ENCODE measurements at regions not wholly inside any gene's neighbourhood (a gene's known extent, or its start where the extent isn't known, plus 50 kb on each side); places are given as distances from the start of the nearest gene placed in this dataset.

GRCh38 chr18:37874721-37875120 is 309.1 kb upstream of the CELF4 start:
- H3K9me3 Mint-ChIP-seq, result peaks cover 14% of the 10 kb centered on the region
- peaks cover 2% of the 10 kb centered on the region for H3K27me3 Mint-ChIP-seq (ENCODE audit: insufficient read depth)
- no peak for DNase-seq
- Histone ChIP-seq H3K36me3 (ENCODE audit: control insufficient read depth, insufficient read depth, low read length) (no peaks in the 10 kb centered on the region), H3K27ac (ENCODE audit: low read depth, low read length) (no peak overlapping the region), H3K9me3 (ENCODE audit: control insufficient read depth, low read length) (no peaks in the 10 kb centered on the region), H3K4me1 (ENCODE audit: control insufficient read depth, insufficient read depth, low read length) (peaks cover 9% of the 10 kb centered on the region), H3K4me3 (ENCODE audit: low read length) (no peak overlapping the region), H3K9ac (ENCODE audit: extremely low read depth, low read length, poor library complexity, severe bottlenecking) (no peak overlapping the region), H3K27me3 (ENCODE audit: control insufficient read depth, insufficient read depth, low read length, poor library complexity, severe bottlenecking) (no peaks in the 10 kb centered on the region)
- no peak overlapping the region for H3K4me3 Mint-ChIP-seq
- no peaks in the 10 kb centered on the region for H3K36me3 Mint-ChIP-seq (ENCODE audit: low read depth)
- WGBS, 2 experiments (ENCODE audit: insufficient coverage in 1 of 2, insufficient read length in 1 of 2), result 89 to 97% methylated on average over 1 of the region's 1 CpG
- H3K27ac Mint-ChIP-seq, result no peak overlapping the region
- no peak for TF ChIP-seq CTCF (conservative IDR thresholded peaks at IDR 0.05)
- H3K4me1 Mint-ChIP-seq, result peaks cover 13% of the 10 kb centered on the region

GRCh38 chr18:37873416-37873815 is 307.8 kb upstream of the CELF4 start:
- Histone ChIP-seq H3K9me3 (ENCODE audit: control insufficient read depth, low read length) (no peaks in the 10 kb centered on the region), H3K27ac (ENCODE audit: low read depth, low read length) (no peak overlapping the region), H3K9ac (ENCODE audit: extremely low read depth, low read length, poor library complexity, severe bottlenecking) (no peak overlapping the region), H3K36me3 (ENCODE audit: control insufficient read depth, insufficient read depth, low read length) (no peaks in the 10 kb centered on the region), H3K4me3 (ENCODE audit: low read length) (no peak overlapping the region), H3K27me3 (ENCODE audit: control insufficient read depth, insufficient read depth, low read length, poor library complexity, severe bottlenecking) (no peaks in the 10 kb centered on the region), H3K4me1 (ENCODE audit: control insufficient read depth, insufficient read depth, low read length) (peaks cover 9% of the 10 kb centered on the region)
- H3K4me3 Mint-ChIP-seq, result no peak overlapping the region
- H3K9me3 Mint-ChIP-seq, result peaks cover 7% of the 10 kb centered on the region
- DNase-seq, result peak; percentile 63
- no peaks in the 10 kb centered on the region for H3K36me3 Mint-ChIP-seq (ENCODE audit: low read depth)
- peaks cover 13% of the 10 kb centered on the region for H3K4me1 Mint-ChIP-seq
- 90% methylated on average over 1 of the region's 1 CpG; no CpG with 5 or more reads in 1 of the 2 experiments for WGBS, 2 experiments (ENCODE audit: insufficient coverage in 1 of 2, insufficient read length in 1 of 2)
- no peak overlapping the region for H3K27ac Mint-ChIP-seq
- TF ChIP-seq CTCF (conservative IDR thresholded peaks at IDR 0.05), result no peak
- peaks cover 2% of the 10 kb centered on the region for H3K27me3 Mint-ChIP-seq (ENCODE audit: insufficient read depth)

- TF ChIP-seq CTCF (conservative IDR thresholded peaks at IDR 0.05), result no peak
- H3K27ac Mint-ChIP-seq, result no peak overlapping the region
- H3K9me3 ChIP-seq (ENCODE audit: control insufficient read depth, low read length), result no peaks in the 10 kb centered on the region
- no peak overlapping the region for H3K4me3 Mint-ChIP-seq
- no peaks in the 10 kb centered on the region for H3K9me3 Mint-ChIP-seq
- no peak overlapping the region for H3K27ac ChIP-seq (ENCODE audit: low read depth, low read length)
- H3K36me3 ChIP-seq (ENCODE audit: control insufficient read depth, insufficient read depth, low read length), result no peaks in the 10 kb centered on the region
- no peaks in the 10 kb centered on the region for H3K27me3 ChIP-seq (ENCODE audit: control insufficient read depth, insufficient read depth, low read length, poor library complexity, severe bottlenecking)
- H3K4me1 Mint-ChIP-seq, result peaks cover 13% of the 10 kb centered on the region
- peaks cover 2% of the 10 kb centered on the region for H3K27me3 Mint-ChIP-seq (ENCODE audit: insufficient read depth)
- H3K4me3 ChIP-seq (ENCODE audit: low read length), result no peak overlapping the region
- no peak overlapping the region for H3K9ac ChIP-seq (ENCODE audit: extremely low read depth, low read length, poor library complexity, severe bottlenecking)
- H3K4me1 ChIP-seq (ENCODE audit: control insufficient read depth, insufficient read depth, low read length), result peaks cover 9% of the 10 kb centered on the region
- WGBS, 2 experiments (ENCODE audit: insufficient coverage in 1 of 2, insufficient read length in 1 of 2), result 83 to 100% methylated on average over 1 to 2 of the region's 2 CpGs
- DNase-seq, result no peak
- no peaks in the 10 kb centered on the region for H3K36me3 Mint-ChIP-seq (ENCODE audit: low read depth)
Observed at GRCh38 chr18:37872562-37872961, 307.0 kb upstream of the CELF4 start.

Data from endodermal cell (in vitro differentiated cells).